Neural progenitor cell (in vitro differentiated cells): ENCODE measurements at regions not wholly inside any gene's neighbourhood (a gene's known extent, or its start where the extent isn't known, plus 50 kb on each side); places are given as distances from the start of the nearest gene placed in this dataset.

Experiments used
- EZH2 ChIP-seq: fragments of 200-600 bp; sonication (generic); IDR thresholded peaks from 2 replicates; pipeline ENCODE4 v1.6.1; 2017; ENCODE audit warnings: antibody characterized with exemption, mild to moderate bottlenecking, moderate library complexity
- EZH2phosphoT487 ChIP-seq: fragments of 200-600 bp; sonication (generic); IDR thresholded peaks from 2 replicates; pipeline ENCODE4 v1.6.1; 2017; ENCODE audit warnings: antibody characterized with exemption
- TF ChIP-seq, protein P1 (sequence below): fragments of 200-600 bp; sonication (generic); IDR thresholded peaks from 2 replicates; pipeline ENCODE4 v1.5.1; 2017; ENCODE audit warnings: antibody characterized with exemption, mild to moderate bottlenecking

DNA sequence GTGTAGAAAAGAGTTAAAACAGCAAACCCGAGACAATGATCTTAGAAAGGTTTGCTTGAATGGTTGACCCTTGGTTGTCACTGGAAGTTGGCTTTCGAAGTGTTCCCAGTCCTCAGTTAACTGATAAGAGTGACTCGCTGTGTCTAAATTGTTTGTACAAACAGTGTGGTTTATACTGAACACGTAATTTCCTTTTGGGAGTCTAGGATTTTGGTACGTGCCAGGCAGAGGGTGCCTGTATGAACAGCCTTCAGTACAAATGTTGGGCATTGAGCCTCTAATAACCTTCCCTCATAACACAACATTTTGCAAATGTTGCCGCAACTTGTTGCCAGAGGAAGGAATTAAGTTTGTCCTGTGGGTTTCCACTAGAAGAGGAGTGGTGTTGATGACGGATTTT lies 95.8 kb upstream of the DPP10 start:
- TF ChIP-seq EZH2phosphoT487: no peak
- no peak for TF ChIP-seq EZH2
- TF ChIP-seq, protein P1, sequence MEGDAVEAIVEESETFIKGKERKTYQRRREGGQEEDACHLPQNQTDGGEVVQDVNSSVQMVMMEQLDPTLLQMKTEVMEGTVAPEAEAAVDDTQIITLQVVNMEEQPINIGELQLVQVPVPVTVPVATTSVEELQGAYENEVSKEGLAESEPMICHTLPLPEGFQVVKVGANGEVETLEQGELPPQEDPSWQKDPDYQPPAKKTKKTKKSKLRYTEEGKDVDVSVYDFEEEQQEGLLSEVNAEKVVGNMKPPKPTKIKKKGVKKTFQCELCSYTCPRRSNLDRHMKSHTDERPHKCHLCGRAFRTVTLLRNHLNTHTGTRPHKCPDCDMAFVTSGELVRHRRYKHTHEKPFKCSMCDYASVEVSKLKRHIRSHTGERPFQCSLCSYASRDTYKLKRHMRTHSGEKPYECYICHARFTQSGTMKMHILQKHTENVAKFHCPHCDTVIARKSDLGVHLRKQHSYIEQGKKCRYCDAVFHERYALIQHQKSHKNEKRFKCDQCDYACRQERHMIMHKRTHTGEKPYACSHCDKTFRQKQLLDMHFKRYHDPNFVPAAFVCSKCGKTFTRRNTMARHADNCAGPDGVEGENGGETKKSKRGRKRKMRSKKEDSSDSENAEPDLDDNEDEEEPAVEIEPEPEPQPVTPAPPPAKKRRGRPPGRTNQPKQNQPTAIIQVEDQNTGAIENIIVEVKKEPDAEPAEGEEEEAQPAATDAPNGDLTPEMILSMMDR: no peak
